PC-3 (cell line): ENCODE measurements at regions not wholly inside any gene's neighbourhood (a gene's known extent, or its start where the extent isn't known, plus 50 kb on each side); places are given as distances from the start of the nearest gene placed in this dataset.
"Not testable (repeated sequence)": the region's sequence is repeated elsewhere in the genome, so short reads cannot be mapped to it uniquely, and the experiment has no call there.

Experiments
- EZH2phosphoT487 ChIP-seq: fragments of 300-600 bp; sonication (generic); IDR thresholded peaks from 2 replicates; pipeline ENCODE4 v1.6.1; 2018; ENCODE audit warnings: mild to moderate bottlenecking, antibody characterized with exemption, low read length, borderline replicate concordance
- TF ChIP-seq, protein P1 (sequence below): fragments of 300-600 bp; sonication (generic); conservative IDR thresholded peaks from 2 replicates; pipeline ENCODE4 v1.5.1; 2017; ENCODE audit warnings: antibody characterized with exemption, low read depth, mild to moderate bottlenecking, low read length

DNA sequence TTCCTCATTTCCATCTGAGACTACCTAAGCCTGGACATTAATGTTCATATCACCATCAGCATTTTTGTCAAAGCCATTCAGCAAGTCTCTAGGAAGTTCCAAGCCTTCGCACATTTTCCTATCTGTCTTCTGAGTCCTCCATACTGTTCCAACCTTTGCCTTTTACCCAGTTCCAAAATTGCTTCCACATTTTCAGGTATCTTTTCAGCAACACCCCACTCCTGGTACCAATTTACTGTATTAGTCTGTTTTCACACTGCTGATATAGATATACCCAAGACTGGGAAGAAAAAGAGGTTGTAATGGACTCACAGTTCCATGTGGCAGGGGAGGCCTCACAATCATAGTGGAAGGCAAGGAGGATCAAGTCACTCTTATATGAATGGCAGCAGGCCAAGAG is 626.7 kb upstream of the GJE1 start:
- TF ChIP-seq, protein P1, sequence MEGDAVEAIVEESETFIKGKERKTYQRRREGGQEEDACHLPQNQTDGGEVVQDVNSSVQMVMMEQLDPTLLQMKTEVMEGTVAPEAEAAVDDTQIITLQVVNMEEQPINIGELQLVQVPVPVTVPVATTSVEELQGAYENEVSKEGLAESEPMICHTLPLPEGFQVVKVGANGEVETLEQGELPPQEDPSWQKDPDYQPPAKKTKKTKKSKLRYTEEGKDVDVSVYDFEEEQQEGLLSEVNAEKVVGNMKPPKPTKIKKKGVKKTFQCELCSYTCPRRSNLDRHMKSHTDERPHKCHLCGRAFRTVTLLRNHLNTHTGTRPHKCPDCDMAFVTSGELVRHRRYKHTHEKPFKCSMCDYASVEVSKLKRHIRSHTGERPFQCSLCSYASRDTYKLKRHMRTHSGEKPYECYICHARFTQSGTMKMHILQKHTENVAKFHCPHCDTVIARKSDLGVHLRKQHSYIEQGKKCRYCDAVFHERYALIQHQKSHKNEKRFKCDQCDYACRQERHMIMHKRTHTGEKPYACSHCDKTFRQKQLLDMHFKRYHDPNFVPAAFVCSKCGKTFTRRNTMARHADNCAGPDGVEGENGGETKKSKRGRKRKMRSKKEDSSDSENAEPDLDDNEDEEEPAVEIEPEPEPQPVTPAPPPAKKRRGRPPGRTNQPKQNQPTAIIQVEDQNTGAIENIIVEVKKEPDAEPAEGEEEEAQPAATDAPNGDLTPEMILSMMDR, result not testable (repeated sequence)
- TF ChIP-seq EZH2phosphoT487, result not testable (repeated sequence)
